Neuronal stem cell (in vitro differentiated cells): ENCODE measurements at regions not wholly inside any gene's neighbourhood (a gene's known extent, or its start where the extent isn't known, plus 50 kb on each side); places are given as distances from the start of the nearest gene placed in this dataset.
"Not testable (repeated sequence)": the region's sequence is repeated elsewhere in the genome, so short reads cannot be mapped to it uniquely, and the experiment has no call there.

ENCODE experiments used
- DNase-seq: peaks from one replicate; pipeline ENCODE4 v3.0.0-alpha.2; 2013; ENCODE audit warnings: low spot score
- H2AFZ ChIP-seq: one replicate; pipeline ENCODE4 v1.6.1; 2013; ENCODE audit warnings: mild to moderate bottlenecking, low read length, inconsistent platforms
- H2AK5ac ChIP-seq: 2 replicates; pipeline ENCODE4 v1.6.1; 2013; ENCODE audit warnings: low read depth, mild to moderate bottlenecking, inconsistent platforms, low read length, moderate library complexity, mixed read lengths
- H2BK120ac ChIP-seq: 2 replicates; pipeline ENCODE4 v1.6.1; 2013; ENCODE audit warnings: low read depth, mild to moderate bottlenecking, inconsistent platforms, low read length, moderate library complexity, mixed read lengths
- H2BK12ac ChIP-seq: one replicate; pipeline ENCODE4 v1.6.1; 2013; ENCODE audit warnings: low read length, inconsistent platforms
- H2BK15ac ChIP-seq: 2 replicates; pipeline ENCODE4 v1.6.1; 2013; ENCODE audit warnings: mild to moderate bottlenecking, low read length, inconsistent platforms, mixed read lengths
- H2BK5ac ChIP-seq: one replicate; pipeline ENCODE4 v1.6.1; 2013; ENCODE audit warnings: inconsistent platforms, mild to moderate bottlenecking, low read length, moderate library complexity
- H3K14ac ChIP-seq: one replicate; pipeline ENCODE4 v1.6.1; 2013; ENCODE audit warnings: low read length, inconsistent platforms
- H3K18ac ChIP-seq: 2 replicates; pipeline ENCODE4 v1.6.1; 2013; ENCODE audit warnings: low read length, inconsistent platforms
- H3K23ac ChIP-seq: 2 replicates; pipeline ENCODE4 v1.6.1; 2013; ENCODE audit warnings: low read depth, mild to moderate bottlenecking, mixed read lengths, low read length, inconsistent platforms; ENCODE audit not compliant: poor library complexity
- H3K27ac ChIP-seq: replicated peaks from 3 replicates; pipeline ENCODE4 v1.5.1; 2013; ENCODE audit warnings: low read length, inconsistent platforms
- H3K27me3 ChIP-seq, 3 experiments: 2 replicates each; pipeline ENCODE4 v1.6.1; 2013; ENCODE audit warnings: low read length in 3 of 3, mild to moderate bottlenecking in 2 of 3, inconsistent platforms in 1 of 3, low read depth in 1 of 3, mixed read lengths in 1 of 3, moderate library complexity in 1 of 3; ENCODE audit not compliant: control insufficient read depth in 3 of 3, insufficient read depth in 3 of 3
- H3K36me3 ChIP-seq, 2 donors: replicated peaks in 1 of 2; 2 replicates each; pipeline ENCODE4 v1.6.1; 2013; ENCODE audit warnings: low read length in 2 of 2; ENCODE audit not compliant: control insufficient read depth in 2 of 2, insufficient read depth in 2 of 2
- H3K4ac ChIP-seq: 2 replicates; pipeline ENCODE4 v1.6.1; 2013; ENCODE audit warnings: inconsistent platforms, mild to moderate bottlenecking, low read length, moderate library complexity
- H3K4me1 ChIP-seq, 2 donors: 1 replicate in 1 of 2; 2 replicates in 1 of 2; pipeline ENCODE4 v1.6.1; 2013; ENCODE audit warnings: low read length in 2 of 2, low read depth in 1 of 2; ENCODE audit not compliant: control insufficient read depth in 2 of 2, insufficient read depth in 1 of 2
- H3K4me2 ChIP-seq: one replicate; pipeline ENCODE4 v1.6.1; 2013; ENCODE audit warnings: mild to moderate bottlenecking, low read length, inconsistent platforms; ENCODE audit not compliant: insufficient read depth, poor library complexity, severe bottlenecking
- H3K4me3 ChIP-seq, 2 donors: 2 replicates each; pipeline ENCODE4 v1.5.1; 2013; ENCODE audit warnings: low read length in 2 of 2, mild to moderate bottlenecking in 2 of 2, inconsistent platforms in 1 of 2, moderate library complexity in 1 of 2
- H3K79me1 ChIP-seq: one replicate; pipeline ENCODE4 v1.6.1; 2013; ENCODE audit warnings: low read depth, mild to moderate bottlenecking, inconsistent platforms, low read length, moderate library complexity
- H3K9ac ChIP-seq: one replicate; pipeline ENCODE4 v1.6.1; 2013; ENCODE audit warnings: mild to moderate bottlenecking, low read depth, low read length, inconsistent platforms; ENCODE audit not compliant: poor library complexity
- H3K9me3 ChIP-seq, 2 donors: replicated peaks in 1 of 2; 2 replicates each; pipeline versions ENCODE3 to v1.6.1; 2013; ENCODE audit warnings: low read length in 2 of 2, mild to moderate bottlenecking in 2 of 2, inconsistent platforms in 1 of 2, low read depth in 1 of 2, mixed read lengths in 1 of 2, moderate library complexity in 1 of 2; ENCODE audit not compliant: control insufficient read depth in 2 of 2, insufficient read depth in 1 of 2
- H4K8ac ChIP-seq: one replicate; pipeline ENCODE4 v1.6.1; 2013; ENCODE audit warnings: low read depth, mild to moderate bottlenecking, inconsistent platforms, low read length, moderate library complexity
- H4K91ac ChIP-seq: one replicate; pipeline ENCODE4 v1.6.1; 2013; ENCODE audit warnings: low read length, low read depth, mild to moderate bottlenecking, inconsistent platforms; ENCODE audit not compliant: poor library complexity
- WGBS, 2 donors: extraction: QIAGEN DNeasy Blood & Tissue Kit; methylation state at CpG; one replicate each; pipeline ENCODE4 v1.1.7; 2013; ENCODE audit warnings: missing lambda C conversion rate in 2 of 2, mixed read lengths in 1 of 2; ENCODE audit not compliant: insufficient read length in 2 of 2, insufficient replicate concordance in 1 of 2; ENCODE audit errors: extremely low coverage in 2 of 2; 5-methylcytosine and 5-hydroxymethylcytosine counted together

DNA sequence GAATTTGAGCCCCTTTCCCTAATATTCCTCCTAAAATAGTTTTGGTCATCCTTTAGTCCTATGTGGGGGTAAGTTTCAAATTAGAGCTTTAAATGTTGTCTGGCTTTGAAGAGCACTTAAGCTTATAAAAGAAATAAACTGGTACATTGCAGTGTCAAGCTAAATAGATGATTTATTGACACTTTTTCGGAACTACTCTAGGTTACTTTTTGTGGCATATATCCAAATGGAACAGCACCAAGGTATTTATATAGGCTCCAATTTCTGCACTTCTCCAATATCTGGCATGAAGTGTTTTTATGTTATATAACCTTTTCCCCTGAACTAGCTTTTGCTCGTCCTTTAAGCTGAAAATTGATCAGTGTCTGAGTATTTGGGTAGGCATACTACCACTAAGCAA, 402.5 kb downstream of the NFIB start:
- Histone ChIP-seq H3K18ac (no peak overlapping the region), H3K23ac (no peak overlapping the region), H4K8ac (no peak overlapping the region), H3K27ac (no peak overlapping the region), H3K4me1 (no peaks in the 10 kb centered on the region), H3K4me3 (no peak overlapping the region), H3K14ac (no peak overlapping the region), H2BK120ac (no peak overlapping the region), H3K79me1 (no peaks in the 10 kb centered on the region), H2BK5ac (no peak overlapping the region), H2AK5ac (no peak overlapping the region), H3K27me3 (no peaks in the 10 kb centered on the region), H2BK15ac (no peak overlapping the region), H3K9me3 (peaks cover 0 to 2% of the 10 kb centered on the region in 2 donors), H3K4me2 (no peak overlapping the region), H3K9ac (no peak overlapping the region), H3K36me3 (no peaks in the 10 kb centered on the region), H3K4ac (no peak overlapping the region), H2AFZ (no peak overlapping the region), H2BK12ac (no peak overlapping the region), H4K91ac (no peak overlapping the region)
- WGBS, 2 donors = no CpG with 5 or more reads among the region's 2 CpGs
- DNase-seq = no peak

DNA sequence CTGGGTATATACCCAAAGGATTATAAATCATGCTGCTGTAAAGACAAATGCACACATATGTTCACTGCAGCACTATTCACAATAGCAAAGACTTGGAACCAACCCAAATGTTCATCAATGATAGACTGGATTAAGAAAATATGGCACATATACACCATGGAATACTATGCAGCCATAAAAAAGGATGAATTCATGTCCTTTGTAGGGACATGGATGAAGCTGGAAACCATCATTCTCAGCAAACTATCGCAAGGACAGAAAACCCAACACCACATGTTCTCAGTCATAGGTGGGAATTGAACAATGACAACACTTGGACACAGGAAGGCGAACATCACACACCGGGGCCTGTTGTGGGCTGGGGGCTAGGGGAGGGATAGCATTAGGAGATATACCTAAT, 406.1 kb downstream of the NFIB start:
- not testable (repeated sequence) for H3K27me3 ChIP-seq, H3K14ac ChIP-seq, H2AK5ac ChIP-seq, H3K27ac ChIP-seq, H2BK120ac ChIP-seq, H3K18ac ChIP-seq, H2BK12ac ChIP-seq, DNase-seq, H3K4me3 ChIP-seq, H4K8ac ChIP-seq, H3K4me1 ChIP-seq, H2BK15ac ChIP-seq, H3K4me2 ChIP-seq, H3K79me1 ChIP-seq, H3K9me3 ChIP-seq, H2AFZ ChIP-seq, H3K4ac ChIP-seq, H3K36me3 ChIP-seq, H3K9ac ChIP-seq, H2BK5ac ChIP-seq, H4K91ac ChIP-seq, H3K23ac ChIP-seq
- WGBS, 2 donors = no CpG with 5 or more reads among the region's 3 CpGs

DNA sequence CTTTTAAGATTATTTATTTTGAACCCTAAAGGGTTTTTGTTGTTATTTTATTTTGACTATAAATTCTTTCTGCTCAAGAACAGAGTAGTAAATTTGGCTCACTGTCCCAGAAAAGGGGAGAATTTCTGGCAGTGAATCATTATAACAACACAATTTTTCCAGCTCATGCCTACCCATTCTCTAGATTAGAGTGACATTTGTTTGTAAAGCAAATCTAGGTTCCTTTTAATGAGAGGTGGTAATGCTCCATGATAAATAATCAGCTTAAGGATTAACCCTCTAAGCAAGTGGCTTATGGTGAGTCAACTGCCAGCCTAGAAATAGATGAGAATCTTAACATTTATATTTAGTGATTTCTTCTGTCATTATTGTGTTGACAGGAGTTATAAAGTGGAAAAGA, 409.2 kb downstream of the NFIB start:
- H2BK12ac ChIP-seq = no peak overlapping the region
- no peak overlapping the region for H2AK5ac ChIP-seq
- no peak overlapping the region for H3K4me2 ChIP-seq
- H3K79me1 ChIP-seq = no peaks in the 10 kb centered on the region
- H3K9me3 ChIP-seq = peaks cover 0 to 4% of the 10 kb centered on the region in 2 donors
- no peak overlapping the region for H3K27ac ChIP-seq
- no peak overlapping the region for H3K9ac ChIP-seq
- no peak overlapping the region for H2AFZ ChIP-seq
- H3K4me1 ChIP-seq = peaks cover 2 to 9% of the 10 kb centered on the region in 2 donors
- no peak overlapping the region for H3K18ac ChIP-seq
- H4K91ac ChIP-seq = no peak overlapping the region
- no peaks in the 10 kb centered on the region for H3K27me3 ChIP-seq
- no peak overlapping the region for H2BK15ac ChIP-seq
- no peak for DNase-seq
- H3K4ac ChIP-seq = no peak overlapping the region
- H3K23ac ChIP-seq = no peak overlapping the region
- H4K8ac ChIP-seq = no peak overlapping the region
- no peak overlapping the region for H3K14ac ChIP-seq
- H3K4me3 ChIP-seq = no peak overlapping the region
- no peak overlapping the region for H2BK5ac ChIP-seq
- no peak overlapping the region for H2BK120ac ChIP-seq
- H3K36me3 ChIP-seq = no peaks in the 10 kb centered on the region

DNA sequence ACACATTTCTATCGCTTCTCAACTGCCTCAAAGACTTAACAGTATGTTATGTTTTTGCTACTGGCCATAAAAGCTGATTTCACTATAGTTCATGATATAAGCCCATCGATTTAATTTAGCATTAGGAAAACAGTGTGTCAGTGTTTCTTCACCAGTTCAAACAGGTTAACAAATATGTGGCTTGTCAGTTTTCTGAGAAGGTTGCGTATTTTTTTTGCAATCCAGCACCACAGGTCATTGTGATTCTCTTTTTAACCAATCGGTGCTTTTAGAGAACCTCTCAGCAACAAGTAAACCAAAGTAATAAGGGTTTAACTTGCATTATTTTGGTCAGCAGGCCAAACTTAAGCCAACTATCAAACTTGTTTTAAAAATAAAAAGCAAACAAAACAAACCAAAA, 409.6 kb downstream of the NFIB start:
- H2AFZ ChIP-seq = no peak overlapping the region
- H3K18ac ChIP-seq = no peak overlapping the region
- H4K91ac ChIP-seq = no peak overlapping the region
- peaks cover 0 to 4% of the 10 kb centered on the region in 2 donors for H3K9me3 ChIP-seq
- H2BK120ac ChIP-seq = no peak overlapping the region
- H3K27ac ChIP-seq = no peak overlapping the region
- H3K9ac ChIP-seq = no peak overlapping the region
- no peak overlapping the region for H2BK5ac ChIP-seq
- no peak overlapping the region for H3K4me2 ChIP-seq
- no peaks in the 10 kb centered on the region for H3K27me3 ChIP-seq
- H3K4me3 ChIP-seq = no peak overlapping the region
- no peak overlapping the region for H2AK5ac ChIP-seq
- DNase-seq = no peak
- H3K14ac ChIP-seq = no peak overlapping the region
- no peaks in the 10 kb centered on the region for H3K79me1 ChIP-seq
- H2BK15ac ChIP-seq = no peak overlapping the region
- no CpG with 5 or more reads among the region's 4 CpGs for WGBS, 2 donors
- no peak overlapping the region for H3K23ac ChIP-seq
- H3K4me1 ChIP-seq = peaks cover 2 to 9% of the 10 kb centered on the region in 2 donors
- H3K36me3 ChIP-seq = no peaks in the 10 kb centered on the region
- no peak overlapping the region for H2BK12ac ChIP-seq
- H3K4ac ChIP-seq = no peak overlapping the region
- H4K8ac ChIP-seq = no peak overlapping the region
